ENCODE measurements at regions not wholly inside any gene's neighbourhood (a gene's known extent, or its start where the extent isn't known, plus 50 kb on each side); places are given as distances from the start of the nearest gene placed in this dataset.

DNA sequence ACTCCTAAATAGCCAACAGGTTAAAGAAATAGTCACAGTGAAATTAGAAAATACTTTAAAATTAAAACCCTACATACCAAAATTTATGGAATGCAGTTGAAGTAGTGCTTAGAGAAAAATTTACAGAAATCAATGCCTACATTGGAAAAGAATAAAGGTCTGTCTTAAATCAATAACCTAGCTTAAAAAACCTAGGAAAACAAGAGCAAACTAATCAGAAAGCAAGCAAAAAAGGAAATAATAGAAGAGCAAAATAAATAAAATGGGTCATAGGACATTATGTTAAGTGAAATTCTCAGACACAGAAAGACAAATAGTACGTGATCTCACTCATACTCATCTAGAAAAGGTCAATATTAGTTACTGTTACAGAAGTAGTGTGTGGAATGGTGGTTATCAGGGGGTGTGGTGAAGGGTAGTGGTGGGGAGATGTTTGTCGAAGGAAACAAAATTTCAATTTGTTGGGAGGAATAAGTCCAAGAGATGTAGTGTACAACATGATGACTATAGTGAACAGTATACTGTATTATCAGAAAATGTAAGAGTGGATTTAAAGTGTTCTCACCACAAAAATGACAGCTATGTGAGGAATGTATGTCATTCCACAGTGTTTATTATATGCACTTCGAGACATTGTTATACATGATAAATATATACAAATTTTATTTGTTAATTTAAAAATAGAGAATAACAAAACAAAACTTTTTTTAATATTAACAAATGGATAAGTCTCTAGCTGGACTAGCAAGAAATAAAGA lies 423.6 kb downstream of the CDH26 start:
- no peak for DNase-seq

DNA sequence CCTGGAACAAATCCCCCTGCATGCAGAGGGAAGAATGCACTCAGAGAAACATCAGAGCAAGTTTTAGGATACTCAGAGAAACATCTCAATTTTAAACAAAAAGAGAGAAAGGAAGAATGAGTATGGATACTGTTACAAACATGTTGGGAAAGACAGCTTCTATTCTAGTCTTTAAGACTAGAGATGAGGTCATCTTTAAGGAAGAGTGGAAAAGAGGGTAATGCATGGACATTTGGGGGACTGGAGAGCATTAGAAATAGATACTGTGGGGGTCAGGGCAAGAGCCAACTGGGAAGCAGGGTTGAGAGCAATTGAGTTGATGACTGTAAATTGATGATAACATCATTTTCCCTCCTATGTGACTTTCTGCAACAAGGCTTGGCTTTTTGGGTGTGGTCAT lies 431.2 kb downstream of the CDH26 start:
- no peak for DNase-seq

DNA sequence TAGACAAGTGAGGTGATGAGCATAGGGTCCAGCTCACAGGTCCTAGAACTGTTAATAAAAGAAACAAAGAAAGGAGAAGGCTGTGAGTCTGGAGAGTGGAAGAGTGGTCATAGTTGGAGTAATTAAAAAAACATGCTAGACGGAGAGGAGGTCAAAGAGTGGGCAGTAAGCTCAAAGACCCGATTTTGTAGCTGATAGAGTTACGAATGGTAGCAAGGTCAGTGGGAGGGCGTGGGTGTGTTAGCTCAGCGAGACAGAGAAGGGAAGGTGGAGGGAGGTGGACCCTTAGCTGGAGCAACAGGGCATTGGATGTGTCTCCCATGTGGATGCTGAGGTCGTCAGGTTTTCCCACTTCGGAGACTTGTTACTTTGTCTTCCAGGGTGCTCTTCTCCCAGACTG lies 431.7 kb downstream of the CDH26 start:
- DNase-seq = no peak

DNA sequence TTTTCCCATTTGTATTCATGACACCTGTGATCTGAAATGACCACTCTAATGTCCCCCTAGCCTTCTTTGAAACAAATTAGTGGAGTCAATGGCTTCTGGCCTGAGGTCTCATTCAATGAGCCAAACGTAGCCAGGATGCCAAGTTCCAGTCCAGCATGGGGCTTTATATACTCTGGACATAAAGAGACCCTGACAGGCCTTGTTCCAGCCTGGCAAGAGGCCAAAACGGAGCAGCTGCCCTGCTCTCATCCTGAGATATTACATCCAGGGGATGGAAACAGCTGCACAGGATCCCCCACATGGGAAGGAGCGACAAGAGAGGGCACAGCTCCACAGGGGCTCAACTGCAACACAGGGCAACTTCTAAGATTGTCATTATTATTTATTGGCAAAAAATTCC lies 437.8 kb downstream of the CDH26 start:
- DNase-seq = no peak

DNA sequence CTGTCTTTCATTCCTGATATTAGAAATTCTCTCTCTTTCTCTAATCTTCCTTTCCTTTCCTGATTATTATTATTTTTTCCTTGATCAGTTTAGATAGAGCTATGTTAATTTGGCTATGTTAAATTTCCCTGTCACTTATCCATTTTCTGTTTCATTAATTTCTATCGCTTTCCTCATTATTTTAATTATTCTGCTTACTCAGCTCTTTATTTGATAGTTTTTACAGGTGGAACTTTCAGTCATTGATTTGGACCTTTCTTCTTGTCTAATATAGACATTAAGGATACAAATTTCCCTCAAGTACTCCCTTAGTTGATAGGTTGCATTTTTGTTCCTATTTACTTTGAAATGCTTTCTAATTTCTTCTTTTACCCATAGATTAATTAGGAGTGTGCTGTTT lies 442.3 kb downstream of the CDH26 start:
- DNase-seq = no peak

DNA sequence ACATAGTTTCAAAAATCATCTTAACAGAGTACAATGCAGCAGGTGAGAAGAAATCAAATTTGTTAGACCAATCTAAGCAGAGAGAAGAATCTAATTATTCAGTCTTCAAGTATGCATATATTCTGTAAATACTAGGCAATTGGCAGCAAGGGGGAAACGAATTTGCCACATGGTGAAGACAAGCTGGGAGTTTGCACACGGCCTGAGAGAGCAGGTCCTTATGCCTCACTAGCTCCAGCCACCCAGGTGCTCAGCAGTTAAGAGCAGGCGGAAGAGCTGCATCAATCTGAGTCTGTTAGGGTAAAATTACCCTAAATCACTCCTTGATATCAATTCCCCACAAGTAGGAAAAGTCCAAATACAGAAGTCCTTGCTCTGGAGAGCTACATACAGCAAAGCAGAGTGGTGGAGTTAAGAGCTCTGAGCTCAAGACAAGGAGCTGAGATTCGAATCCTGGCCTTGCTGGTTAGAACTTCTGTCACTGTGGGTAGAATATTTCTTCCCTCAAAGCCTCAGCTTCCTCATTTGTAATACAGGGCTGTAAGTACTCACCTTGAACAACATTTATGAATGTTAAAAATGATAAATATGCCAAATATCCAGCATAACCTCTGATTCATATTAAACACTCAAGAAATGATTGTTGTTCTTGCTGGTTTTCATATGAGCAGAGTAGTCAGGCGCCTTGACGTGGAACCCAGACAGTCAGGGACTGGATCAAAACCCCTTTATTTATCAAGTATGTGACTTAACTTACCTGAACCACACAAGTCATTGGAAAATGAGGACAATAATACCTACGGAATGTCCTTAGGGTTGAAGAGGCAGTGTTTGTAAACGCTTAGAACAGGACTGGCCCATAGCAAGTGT lies 444.2 kb downstream of the CDH26 start:
- DNase-seq = no peak

DNA sequence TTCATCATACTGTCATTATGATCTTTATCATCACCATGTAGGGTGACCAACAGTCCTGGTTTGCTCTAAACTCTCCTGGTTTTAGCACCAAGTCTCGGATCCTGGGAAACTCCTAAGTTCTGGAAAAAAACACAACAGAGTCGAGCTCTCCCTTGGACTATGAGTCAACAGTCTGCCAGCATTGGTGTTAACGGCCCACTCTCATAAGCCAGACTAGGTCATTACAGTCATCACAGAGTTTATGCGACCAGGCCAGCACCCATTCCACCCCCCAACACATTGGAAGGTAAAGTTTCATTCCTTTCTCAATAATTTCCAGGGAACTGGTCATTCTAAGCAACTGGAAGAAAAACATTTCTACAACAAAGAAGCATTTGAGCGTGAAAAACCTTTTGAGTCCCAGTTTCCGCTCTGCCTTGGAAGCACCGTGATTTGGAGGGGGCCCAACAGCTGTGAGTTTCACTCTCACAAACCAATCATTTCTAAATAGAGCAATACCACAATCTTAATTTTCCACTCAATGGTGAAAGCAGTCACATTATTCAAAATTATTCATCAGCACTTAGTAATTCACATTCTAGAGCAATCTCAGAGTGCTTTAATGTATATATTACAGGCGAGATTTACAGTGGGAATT lies 445.0 kb downstream of the CDH26 start:
- no peak for DNase-seq

DNA sequence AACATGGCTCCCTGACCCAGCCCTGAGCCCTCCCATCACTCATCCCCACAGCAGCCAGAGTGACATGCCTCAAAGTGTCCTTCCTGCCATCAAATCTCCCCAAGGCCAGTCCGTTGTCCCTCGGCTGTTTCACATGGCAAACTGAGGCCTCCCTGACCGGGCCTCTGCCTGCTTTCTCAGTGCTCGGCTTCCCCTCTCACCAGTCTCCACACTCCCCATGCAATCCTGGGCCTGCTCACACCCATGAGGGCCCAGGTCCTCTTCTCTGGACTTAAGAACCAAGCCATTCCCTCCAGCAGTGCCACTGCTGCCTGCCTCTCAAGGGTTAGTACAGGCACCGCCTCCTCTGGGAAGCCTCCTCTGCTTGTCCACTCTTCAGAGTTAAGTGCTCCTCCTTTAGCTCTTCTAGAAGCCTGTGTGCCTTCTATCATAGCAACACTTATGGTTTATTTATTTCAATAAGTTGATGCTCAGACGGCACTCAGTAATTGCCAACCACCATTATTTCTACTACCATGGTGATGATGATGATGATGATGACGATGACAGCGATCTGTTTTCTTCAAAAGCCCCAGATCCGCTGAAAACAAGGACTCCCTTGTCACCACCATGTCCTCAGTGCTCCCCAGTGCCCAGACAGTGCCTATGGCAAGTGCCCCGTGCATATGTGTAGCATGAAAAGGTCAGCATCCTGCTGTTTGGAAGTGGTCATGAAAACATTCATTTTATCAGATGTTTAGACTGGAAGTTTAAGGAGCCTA lies 449.0 kb downstream of the CDH26 start:
- no peak for DNase-seq

DNA sequence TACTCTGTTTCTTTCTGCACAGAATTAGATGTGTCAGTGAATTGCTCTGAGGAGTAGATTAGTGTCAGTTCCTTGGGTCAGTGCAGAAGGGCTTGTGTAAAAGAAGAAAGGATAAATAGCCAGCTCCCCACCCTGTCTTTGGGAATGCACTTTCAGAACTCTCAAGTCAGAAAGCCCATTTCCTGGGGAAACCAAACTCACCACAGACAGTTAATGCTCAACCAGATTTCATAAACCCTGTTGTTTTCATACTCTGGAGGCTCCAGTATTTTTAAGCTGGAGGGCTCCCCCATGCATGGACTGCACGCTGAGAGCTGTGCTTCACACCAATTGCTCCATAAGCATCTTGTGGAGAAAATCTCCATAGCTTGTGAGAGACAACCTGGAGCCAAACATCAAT lies 449.7 kb downstream of the CDH26 start:
- no peak for DNase-seq

DNA sequence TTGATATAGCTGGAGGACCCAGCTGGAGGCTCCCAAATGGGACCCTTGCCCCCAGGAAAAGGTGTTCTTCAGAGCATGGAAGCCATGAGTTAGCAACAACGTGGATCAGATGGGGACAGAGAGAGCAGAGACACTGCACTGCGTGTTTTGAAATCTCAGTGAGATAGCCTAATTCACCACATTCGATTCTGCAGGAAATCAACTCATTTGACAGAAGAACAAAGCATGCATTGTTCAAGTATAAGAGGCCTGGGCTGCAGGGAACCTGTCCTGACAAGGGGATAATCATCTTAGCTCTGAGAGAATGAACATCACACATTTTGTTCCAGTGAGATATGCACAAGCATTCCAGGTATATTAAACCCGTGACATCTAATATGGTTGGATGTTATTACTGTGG lies 450.2 kb downstream of the CDH26 start:
- no peak for DNase-seq

DNA sequence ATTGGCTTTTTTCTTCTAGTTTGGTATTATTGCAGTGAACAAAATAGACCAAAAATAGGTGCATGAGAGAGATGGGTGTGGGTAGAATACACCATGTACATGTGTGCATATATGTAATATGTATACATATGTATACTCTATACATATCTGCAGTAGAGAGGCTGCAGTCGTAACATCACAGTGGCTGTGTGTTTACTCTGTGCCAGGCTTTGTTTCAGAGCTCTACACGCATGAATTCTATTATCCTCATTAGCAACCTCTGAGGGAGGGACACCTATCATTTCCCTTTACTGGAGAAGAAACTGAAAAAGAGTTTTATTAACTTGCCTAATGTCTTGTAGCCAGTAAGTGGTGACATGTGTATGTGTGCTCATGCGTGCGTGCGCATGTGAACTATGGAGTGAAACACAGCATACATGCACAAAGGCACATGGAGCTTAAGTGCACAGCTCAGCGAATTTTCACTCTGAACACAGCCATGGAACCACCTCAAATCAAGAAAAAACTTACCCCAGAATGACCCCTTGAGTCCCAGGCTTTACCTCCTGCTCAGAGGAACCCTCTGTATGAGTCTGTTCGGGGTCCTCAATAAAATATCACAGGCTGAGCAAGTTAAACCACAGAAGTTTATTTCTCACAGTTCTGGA lies 452.5 kb downstream of the CDH26 start:
- no peak for DNase-seq

DNA sequence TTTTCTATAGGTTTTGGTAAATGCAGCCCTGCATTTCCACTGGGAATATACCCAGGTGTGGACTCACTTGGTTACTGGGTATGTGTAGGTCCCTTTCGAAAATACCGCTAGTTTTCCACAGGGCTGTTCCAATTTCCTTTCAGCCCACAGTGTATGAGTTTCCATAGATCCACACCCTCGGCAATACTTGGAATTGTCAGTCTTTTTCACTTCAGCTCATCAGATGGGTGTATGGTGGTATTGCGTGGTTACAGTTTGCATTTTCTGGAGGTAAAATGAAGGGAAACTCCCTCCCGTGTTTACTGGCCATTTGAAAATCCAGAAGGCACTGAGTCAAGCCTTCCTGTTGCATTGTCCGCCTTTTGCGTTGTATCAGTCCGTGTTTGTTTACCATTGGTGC lies 453.6 kb downstream of the CDH26 start:
- no peak for DNase-seq

DNA sequence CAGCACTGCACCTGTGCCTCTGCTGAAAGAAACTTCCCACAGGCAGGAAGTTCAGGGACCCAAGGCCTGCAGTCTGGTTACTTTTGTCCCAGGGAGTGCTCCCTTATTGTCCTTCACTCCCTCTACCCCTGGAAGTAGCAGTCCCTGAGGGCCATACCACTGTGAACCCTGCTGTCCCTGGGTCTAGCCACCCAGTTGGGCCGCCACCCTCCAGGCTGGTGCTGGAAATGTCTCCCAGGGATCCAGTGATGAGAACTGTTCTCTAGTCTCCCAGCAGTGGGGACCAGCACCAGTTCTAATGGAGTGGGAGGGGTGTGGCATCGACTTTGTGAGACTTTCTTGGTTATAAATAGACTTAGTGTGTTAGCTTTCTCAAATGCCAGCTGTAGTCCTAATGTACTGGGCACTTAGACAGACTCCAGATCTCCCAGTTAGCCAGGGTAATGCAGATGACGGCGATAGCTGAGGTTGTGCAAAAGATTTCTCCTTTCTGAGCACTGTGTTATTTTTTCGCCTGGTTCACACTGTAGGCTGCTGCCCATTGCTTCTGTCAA lies 462.5 kb downstream of the CDH26 start:
- no peak for DNase-seq

DNA sequence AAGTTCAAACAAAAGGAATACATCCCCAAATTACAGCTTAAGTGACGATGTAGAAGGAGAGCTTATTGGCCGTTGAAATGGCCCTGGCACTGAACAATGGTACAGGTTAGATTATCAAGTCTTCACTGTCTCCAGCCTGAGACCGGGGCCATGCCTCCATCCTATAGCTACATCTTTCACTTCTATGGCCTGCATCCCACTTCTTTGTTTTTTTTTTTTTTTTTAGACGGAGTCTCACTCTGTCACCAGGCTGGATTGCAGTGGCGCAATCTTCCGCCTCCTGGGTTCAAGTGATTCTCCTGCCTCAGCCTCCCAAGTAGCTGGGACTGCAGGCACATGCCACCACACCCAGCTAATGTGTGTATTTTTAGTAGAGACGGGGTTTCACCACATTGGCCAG lies 464.6 kb downstream of the CDH26 start:
- DNase-seq = no peak

DNA sequence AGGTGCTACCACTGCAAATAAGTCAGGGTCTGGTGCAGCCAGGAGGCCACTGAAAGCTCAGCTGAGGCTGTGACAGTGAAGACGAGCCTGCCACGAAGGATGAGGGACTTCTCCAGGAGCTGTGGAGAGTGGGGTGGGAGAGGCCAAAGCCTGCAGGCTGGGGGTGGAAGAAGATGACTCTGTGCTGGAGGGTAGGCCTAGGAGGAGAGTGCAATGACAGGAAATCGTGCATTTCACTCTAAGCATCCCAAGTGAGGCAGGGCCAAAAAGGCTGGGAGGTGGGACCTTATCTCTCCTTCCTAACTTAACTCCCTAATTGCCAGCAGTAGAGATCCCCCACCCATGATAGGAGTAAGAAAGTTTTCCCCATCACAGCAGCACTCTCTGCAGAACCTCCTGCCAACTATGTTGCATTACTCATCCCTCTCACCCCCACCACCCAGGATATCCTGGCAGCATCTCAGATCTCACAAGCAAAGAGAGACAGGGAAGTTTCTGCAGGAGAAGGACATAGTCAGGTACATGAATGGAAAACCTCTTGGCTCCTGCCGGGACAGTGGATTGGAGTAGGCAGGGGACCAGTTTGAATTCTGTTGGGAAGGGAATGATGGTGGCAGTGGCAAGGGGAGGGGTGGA lies 466.2 kb downstream of the CDH26 start:
- no peak for DNase-seq

DNA sequence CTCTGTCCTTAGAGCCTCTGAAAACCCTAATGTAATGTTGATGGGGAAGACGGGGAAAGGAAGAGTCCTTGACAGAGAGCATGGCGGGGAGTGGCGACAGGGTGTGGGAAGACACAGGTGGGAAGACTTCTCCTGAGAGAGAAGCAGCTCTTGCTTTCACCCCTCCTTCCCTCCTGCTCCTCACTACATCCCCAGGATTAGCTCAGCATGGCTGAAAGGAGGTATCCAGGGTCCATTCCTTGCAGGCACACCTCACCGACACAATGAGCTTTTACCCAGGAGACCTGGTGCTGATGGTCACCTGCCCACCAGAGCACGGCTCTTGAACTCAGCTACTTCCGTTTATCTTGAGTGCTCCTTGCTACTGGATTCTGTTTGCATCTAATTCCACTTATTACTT lies 469.3 kb downstream of the CDH26 start:
- DNase-seq = no peak

DNA sequence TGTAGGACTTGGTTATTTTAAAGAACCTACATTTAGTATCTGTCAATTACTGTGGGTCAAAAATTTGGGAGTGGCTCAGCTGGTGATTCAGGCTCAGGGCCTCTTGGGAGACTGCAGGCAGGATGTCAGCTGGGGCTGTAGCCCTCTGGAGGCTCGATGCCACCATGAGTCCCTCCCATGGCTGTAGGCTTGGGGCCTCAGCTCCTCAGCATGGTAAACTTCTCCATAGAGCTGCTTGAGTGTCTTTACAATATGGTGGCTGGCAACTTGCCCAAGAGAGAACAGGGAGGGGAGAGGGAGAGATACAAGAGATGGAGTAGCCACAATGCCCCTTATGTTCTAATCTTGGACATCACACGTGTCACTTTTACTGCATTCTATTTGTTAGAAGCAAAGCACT lies 470.4 kb downstream of the CDH26 start:
- DNase-seq = no peak

DNA sequence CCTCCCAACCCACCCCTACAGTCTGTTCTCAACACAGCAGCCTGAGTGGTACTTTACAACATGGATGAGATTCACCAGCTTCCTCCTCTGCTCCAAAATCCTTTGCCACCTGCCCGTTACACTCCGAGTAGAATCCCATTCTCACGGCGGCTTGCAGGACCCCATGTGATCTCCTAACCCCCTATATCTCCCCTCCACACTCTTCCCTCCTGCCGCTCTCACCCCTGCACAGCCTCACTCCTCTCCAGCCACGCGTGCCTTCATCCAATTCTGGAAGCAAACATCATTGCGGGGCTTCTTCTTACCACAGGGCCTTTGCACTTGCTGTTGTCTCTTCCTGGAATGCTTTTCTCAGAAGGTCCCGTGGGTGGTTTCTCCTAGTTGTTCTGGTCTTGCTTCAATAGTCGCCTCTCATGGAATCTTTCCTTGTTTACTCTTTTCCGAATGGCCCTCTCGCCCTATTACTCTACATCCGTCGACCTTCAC lies 472.3 kb downstream of the CDH26 start:
- no peak for DNase-seq

DNA sequence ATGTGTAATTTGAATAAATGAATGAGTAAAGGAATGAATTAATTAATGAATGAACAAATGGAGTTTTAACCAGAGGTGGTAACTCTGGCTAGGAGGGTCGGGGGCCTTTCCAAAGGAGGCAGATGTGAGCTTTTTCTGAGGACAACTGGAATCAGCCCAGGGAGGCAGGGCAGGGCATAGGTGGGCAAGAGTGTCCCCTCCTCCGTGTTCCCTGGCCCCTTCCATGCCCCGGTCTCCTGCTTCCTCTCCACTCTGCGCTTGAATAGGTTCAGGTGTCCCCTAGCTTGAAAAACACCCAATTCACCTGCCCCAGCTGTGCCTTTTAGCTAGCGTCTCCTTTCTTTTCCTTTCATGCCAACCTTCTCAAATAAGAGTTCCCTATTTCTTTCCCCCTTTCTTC lies 473.1 kb downstream of the CDH26 start:
- DNase-seq = no peak

DNA sequence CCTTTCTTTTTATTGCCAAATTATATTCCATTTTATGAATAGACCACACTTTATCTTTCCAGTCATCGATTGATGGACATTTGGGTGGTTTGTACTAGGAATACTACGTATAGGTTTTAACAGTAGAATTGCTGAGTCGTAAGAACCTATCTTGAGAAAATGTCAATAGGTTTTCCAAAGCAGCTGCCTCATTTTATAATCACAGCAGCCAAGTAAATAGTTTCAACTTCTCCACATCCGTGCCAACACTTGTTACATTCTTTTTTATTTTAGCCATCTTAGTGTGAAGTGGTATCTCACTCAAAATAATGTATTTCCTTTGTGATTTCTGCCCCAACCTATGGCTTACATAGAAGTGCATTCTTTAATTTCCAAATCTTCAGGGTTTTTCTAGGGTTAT lies 479.2 kb downstream of the CDH26 start:
- no peak for DNase-seq

Data from fibroblast of skin of abdomen (primary cell).